OCI-LY3 (cell line): ENCODE measurements at regions not wholly inside any gene's neighbourhood (a gene's known extent, or its start where the extent isn't known, plus 50 kb on each side); places are given as distances from the start of the nearest gene placed in this dataset.

ENCODE experiments used
- H2AFZ ChIP-seq: fragments of 200-600, 300-600 bp; shearing (Covaris generic); 2 replicates; pipeline ENCODE4 v1.6.0; 2014; ENCODE audit warnings: antibody characterized with exemption, low read depth, low read length
- H3K27ac ChIP-seq: fragments of 200-600, 300-600 bp; sonication (generic); 2 replicates; pipeline ENCODE4 v1.5.1; 2014; ENCODE audit warnings: mild to moderate bottlenecking, low read length, moderate library complexity, mixed read lengths
- H3K27me3 ChIP-seq: fragments of 200-600, 300-600 bp; sonication (generic); 2 replicates; pipeline ENCODE4 v1.6.1; 2014; ENCODE audit warnings: low read depth, low read length, mixed read lengths
- H3K36me3 ChIP-seq: fragments of 200-600, 300-600 bp; sonication (generic); replicated peaks from 2 replicates; pipeline ENCODE3; 2014; ENCODE audit warnings: low read depth, low read length, mixed read lengths
- H3K4me1 ChIP-seq: fragments of 300-600, 200-600 bp; sonication (generic); 2 replicates; pipeline ENCODE4 v1.6.1; 2014; ENCODE audit warnings: low read length, mixed read lengths
- H3K4me2 ChIP-seq: fragments of 200-600, 300-600 bp; sonication (generic); 2 replicates; pipeline ENCODE4 v1.6.1; 2014; ENCODE audit warnings: low read length, mixed read lengths
- H3K4me3 ChIP-seq: fragments of 300-600, 200-600 bp; sonication (generic); 2 replicates; pipeline ENCODE4 v1.5.1; 2014; ENCODE audit warnings: antibody characterized with exemption, mild to moderate bottlenecking, low read length, moderate library complexity
- H3K79me2 ChIP-seq: fragments of 300-600, 200-600 bp; shearing (Covaris generic); 2 replicates; pipeline ENCODE4 v1.6.1; 2014; ENCODE audit warnings: mild to moderate bottlenecking, low read length, mixed read lengths
- H3K9ac ChIP-seq: fragments of 300-600, 200-600 bp; shearing (Covaris generic); 2 replicates; pipeline ENCODE4 v1.6.0; 2014; ENCODE audit warnings: mild to moderate bottlenecking, low read length, moderate library complexity
- H3K9me3 ChIP-seq: fragments of 200-600, 300-600 bp; shearing (Covaris generic); 2 replicates; pipeline ENCODE4 v1.6.1; 2014; ENCODE audit warnings: low read length, mixed read lengths; ENCODE audit not compliant: insufficient read depth
- H4K20me1 ChIP-seq: fragments of 200-600, 300-600 bp; sonication (generic); 2 replicates; pipeline ENCODE4 v1.6.1; 2016; ENCODE audit warnings: low read length, mixed read lengths; ENCODE audit not compliant: insufficient read depth
- CTCF ChIP-seq: fragments of 200-600, 300-600 bp; sonication (generic); IDR thresholded peaks from 2 replicates; pipeline ENCODE4 v1.5.1; 2014; ENCODE audit warnings: antibody characterized with exemption, low read length, low read depth
- EZH2phosphoT487 ChIP-seq: fragments of 200-600 bp; shearing (Covaris generic); IDR thresholded peaks from 2 replicates; pipeline ENCODE4 v1.6.1; 2018; ENCODE audit warnings: antibody characterized with exemption, mixed run types, low read depth

GRCh38 chr7:49579408-49579807 is 194.0 kb upstream of the VWC2 start:
- Histone ChIP-seq H3K4me3 (no peak overlapping the region), H3K9ac (no peak overlapping the region), H4K20me1 (no peaks in the 10 kb centered on the region), H3K4me1 (peaks cover 21% of the 10 kb centered on the region), H2AFZ (no peak overlapping the region), H3K4me2 (no peak overlapping the region), H3K27me3 (no peaks in the 10 kb centered on the region), H3K9me3 (no peaks in the 10 kb centered on the region), H3K27ac (no peak overlapping the region), H3K36me3 (no peaks in the 10 kb centered on the region), H3K79me2 (no peaks in the 10 kb centered on the region)
- TF ChIP-seq CTCF: no peak
- TF ChIP-seq EZH2phosphoT487: no peak

- no peaks in the 10 kb centered on the region for H3K27me3 ChIP-seq
- H3K27ac ChIP-seq: no peak overlapping the region
- H3K36me3 ChIP-seq: no peaks in the 10 kb centered on the region
- H3K4me1 ChIP-seq: peaks cover 21% of the 10 kb centered on the region
- no peak overlapping the region for H3K4me2 ChIP-seq
- no peaks in the 10 kb centered on the region for H4K20me1 ChIP-seq
- no peak overlapping the region for H2AFZ ChIP-seq
- no peak overlapping the region for H3K4me3 ChIP-seq
- no peak overlapping the region for H3K9ac ChIP-seq
- TF ChIP-seq EZH2phosphoT487 (no peak), CTCF (no peak)
- no peaks in the 10 kb centered on the region for H3K79me2 ChIP-seq
- no peaks in the 10 kb centered on the region for H3K9me3 ChIP-seq
Measured at GRCh38 chr7:49580000-49580399, 193.4 kb upstream of the VWC2 start.

DNA sequence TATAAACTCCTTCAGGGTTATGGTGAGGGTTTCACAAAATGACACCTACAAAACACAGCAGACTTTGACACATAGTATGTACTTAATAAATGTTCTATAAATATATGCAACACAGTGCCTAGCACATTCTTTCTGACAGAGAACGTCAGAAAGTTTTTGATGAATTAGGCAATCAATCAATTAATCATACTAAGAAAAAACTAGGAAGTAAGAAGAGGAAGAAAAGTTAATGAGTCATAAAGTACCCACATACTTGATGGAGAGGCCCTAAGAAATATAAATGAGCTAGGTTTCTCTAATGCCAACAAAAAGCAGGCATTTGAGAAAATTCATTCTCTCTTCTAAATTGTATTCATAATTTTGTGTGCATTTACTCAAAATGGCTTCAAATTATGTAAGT is 192.7 kb upstream of the VWC2 start:
- no peak overlapping the region for H2AFZ ChIP-seq
- no peak for TF ChIP-seq CTCF
- TF ChIP-seq EZH2phosphoT487: no peak
- H3K9me3 ChIP-seq: no peaks in the 10 kb centered on the region

DNA sequence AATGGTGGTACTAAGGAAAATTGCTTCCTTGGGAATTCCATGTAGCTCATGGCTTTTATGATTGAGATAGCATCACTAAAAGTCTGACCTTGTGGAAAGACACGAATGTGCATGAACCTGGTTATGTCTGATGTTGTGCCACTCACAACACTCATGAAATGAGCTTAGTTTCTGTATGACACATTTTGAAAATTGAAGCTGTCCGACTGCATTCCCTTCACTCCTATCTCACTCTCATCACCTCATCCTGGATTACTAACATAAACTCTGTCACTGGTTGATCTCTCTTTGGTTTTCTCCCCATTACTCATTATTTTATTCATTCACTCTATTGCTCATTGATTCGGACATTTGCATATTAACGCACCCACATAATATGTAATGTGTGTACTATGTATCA is 190.0 kb upstream of the VWC2 start:
- peaks cover 21% of the 10 kb centered on the region for H3K4me1 ChIP-seq
- H2AFZ ChIP-seq: no peak overlapping the region
- no peak overlapping the region for H3K9ac ChIP-seq
- no peaks in the 10 kb centered on the region for H3K79me2 ChIP-seq
- no peak for TF ChIP-seq EZH2phosphoT487
- no peak for TF ChIP-seq CTCF
- no peak overlapping the region for H3K4me3 ChIP-seq
- no peaks in the 10 kb centered on the region for H3K9me3 ChIP-seq
- H3K27me3 ChIP-seq: no peaks in the 10 kb centered on the region
- H4K20me1 ChIP-seq: no peaks in the 10 kb centered on the region
- no peak overlapping the region for H3K27ac ChIP-seq
- H3K4me2 ChIP-seq: no peak overlapping the region
- H3K36me3 ChIP-seq: no peaks in the 10 kb centered on the region

More for the DNA sequence above, 192.7 kb upstream of the VWC2 start:
- peak overlapping the region; percentile 48 for H3K4me2 ChIP-seq
- no peak overlapping the region for H3K4me3 ChIP-seq
- H3K79me2 ChIP-seq: no peaks in the 10 kb centered on the region
- no peaks in the 10 kb centered on the region for H3K27me3 ChIP-seq
- H3K4me1 ChIP-seq: peaks cover 21% of the 10 kb centered on the region
- H4K20me1 ChIP-seq: no peaks in the 10 kb centered on the region
- H3K36me3 ChIP-seq: no peaks in the 10 kb centered on the region
- peak overlapping the region; percentile 15; the same call in 1 of the 2 replicates for H3K27ac ChIP-seq
- no peak overlapping the region for H3K9ac ChIP-seq
